GM21529 (cell line): ENCODE measurements at regions not wholly inside any gene's neighbourhood (a gene's known extent, or its start where the extent isn't known, plus 50 kb on each side); places are given as distances from the start of the nearest gene placed in this dataset.

Experiments
- ATAC-seq: cut with Tn5 transposase; IDR thresholded peaks from one replicate; pipeline ENCODE4 v1.9.1; 2021; ENCODE audit not compliant: unreplicated experiment

DNA sequence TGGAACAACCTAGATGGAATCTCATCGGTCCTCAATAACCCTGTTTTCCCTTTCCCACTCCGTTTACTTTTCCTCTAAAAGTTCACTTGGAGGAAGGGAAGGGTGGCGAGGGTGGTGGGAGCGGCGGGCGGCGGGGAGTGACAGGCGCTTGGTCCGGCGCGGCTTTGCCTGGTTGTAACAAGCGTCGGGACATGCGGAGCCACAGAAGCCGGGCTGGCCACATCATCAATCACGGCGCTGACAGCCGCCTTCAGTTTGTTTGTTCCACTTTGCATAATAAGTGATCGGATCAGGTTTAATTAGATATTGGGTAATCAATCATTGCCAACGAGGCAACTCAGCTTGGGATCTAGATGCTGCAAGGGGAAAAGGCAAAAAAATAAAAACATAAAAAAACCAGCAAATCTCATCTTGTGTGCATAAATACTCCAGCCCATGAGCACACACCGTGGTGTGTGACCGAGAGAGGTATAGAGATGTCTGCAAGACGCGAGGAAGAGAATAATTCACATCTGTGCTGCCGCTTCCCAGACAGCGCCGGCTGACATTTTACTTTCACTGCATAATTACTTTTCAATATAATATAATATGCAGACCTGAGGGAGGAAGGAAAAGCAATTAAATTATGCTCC lies 396.2 kb upstream of the IRX4 start:
- no peak for ATAC-seq

DNA sequence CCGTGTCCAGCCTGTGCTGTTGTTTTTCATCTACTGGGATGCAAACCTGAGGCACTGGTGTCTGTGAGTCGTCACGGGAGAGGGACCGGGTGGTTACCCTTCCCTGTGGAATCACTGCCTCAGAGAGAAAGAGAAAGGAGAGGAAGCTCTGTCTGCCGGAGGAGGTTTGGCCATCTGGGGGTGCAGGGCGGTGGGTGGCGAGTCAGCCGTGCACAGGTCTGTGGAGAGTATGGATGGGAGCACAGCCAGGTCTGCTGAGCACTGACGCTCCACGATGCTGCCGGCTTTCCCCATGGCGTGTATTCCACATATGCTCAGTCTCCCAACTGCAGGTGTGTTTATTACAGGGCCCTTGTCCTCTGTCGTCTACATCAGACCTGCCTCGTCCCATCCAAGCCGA lies 395.2 kb upstream of the IRX4 start:
- no peak for ATAC-seq

- ATAC-seq, result no peak
These were observed 393.4 kb upstream of the IRX4 start for GRCh38 chr5:2276101-2276500.

GRCh38 chr5:2272755-2273154 lies 390.0 kb upstream of the IRX4 start:
- ATAC-seq, result no peak

DNA sequence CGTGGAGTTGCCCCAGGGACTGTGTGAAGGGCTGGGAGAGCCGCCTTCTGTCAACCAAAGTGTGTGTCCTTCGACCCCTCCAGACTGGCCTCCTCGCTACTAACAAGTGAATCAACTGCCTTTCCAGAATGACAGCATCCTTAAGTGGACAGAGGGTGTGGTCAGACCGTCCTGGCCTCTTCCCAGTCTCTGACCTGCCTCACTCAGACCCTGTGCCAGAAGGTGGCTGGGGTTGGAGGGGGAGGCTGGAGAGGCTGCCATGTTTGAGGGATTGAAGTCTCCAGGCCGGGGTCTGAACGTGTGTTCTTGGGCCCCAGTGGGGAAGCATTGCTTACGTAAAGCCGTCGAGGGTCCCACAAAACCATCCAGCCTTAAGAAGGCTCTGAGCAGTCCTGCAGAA lies 389.3 kb upstream of the IRX4 start:
- ATAC-seq, result no peak

DNA sequence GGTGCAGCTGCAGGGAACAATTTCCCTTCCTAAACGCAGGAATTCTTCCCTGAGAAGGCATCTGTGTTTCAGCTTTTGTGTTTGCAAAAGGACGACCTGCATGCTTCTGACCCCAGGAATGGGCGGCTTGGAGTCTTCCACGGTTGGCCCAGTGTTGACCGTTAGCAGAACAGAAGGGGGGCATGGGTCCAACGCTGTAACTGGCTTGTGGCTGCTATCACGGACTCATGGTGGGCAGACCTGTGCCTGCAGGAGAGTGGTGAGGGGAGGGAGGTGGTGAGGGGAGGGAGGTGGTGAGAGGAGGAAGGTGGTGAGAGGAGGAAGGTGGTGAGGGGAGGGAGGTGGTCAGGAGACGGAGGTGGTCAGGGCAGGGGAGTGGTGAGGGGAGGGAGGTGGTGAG lies 388.6 kb upstream of the IRX4 start:
- ATAC-seq, result no peak

- ATAC-seq, result no peak
These were observed 387.7 kb upstream of the IRX4 start for GRCh38 chr5:2270467-2270866.

DNA sequence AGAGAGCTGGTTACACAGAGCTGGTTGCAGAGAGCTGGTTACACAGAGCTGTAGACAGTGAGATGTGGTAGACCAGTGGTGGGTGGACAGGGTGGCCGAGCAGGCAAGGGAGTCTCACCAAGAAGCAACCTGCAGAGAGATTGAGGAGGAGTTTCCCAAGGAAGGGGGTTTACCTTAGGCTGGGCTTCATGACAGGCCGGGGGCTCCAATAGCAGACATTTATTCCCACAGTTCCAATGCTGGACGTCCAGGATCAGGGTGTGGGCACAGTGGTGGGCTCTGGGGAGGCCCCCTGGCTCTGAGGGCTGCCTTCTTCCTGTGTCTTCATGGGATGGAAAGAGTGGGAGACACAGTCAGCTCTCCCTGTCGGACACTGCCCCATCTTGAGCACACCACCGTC lies 386.9 kb upstream of the IRX4 start:
- ATAC-seq, result no peak

- no peak for ATAC-seq
These were observed 385.3 kb upstream of the IRX4 start for GRCh38 chr5:2267991-2268390.

DNA sequence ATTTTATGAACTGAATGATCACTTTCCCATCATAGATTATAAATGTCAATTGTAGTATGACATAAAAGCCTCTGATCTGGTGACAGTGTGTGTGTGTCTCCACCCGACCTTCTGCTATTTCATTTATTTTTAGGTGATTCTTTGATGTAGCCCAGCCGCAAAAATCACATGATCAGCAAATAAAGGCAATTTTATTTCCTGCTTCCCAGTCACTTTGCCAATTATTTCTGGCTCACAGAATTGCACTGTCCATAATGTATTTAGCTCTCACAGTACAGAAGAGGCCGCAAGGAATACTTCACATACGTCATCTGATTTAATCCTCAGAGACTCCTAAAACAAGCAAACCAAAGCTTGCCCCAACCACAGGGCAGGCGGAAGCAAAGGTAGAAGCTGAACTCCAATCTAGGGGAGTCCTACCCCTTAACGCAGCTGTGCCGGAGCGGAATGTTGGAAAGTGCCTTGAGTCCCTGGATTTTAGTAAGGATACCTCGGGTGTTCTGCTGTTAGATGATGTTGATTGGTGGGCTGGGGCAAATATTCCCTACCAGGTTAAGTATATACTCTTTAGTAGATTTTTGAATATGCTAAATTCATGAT lies 384.0 kb upstream of the IRX4 start:
- ATAC-seq, result no peak

- no peak for ATAC-seq
These were observed 382.6 kb upstream of the IRX4 start for GRCh38 chr5:2265341-2265740.

DNA sequence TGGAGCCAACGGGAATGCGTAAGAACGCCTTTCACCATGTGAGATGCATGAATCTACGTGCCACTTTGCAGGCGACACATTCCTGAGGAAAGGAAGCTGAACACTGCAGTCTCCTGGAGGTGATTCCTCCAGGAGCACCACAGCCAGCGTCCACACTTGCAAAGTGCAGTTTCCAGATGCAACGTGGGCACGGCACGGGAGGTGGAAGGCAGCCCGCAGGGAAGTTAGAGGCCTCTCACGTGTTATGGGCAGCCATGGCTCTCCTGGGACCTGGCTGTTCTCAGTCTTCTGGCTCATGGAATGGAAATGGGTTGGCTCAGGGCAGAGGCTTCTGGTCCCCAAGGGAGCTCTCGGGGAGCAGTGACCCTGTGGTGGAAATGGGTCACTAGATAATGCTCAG lies 381.0 kb upstream of the IRX4 start:
- no peak for ATAC-seq

- no peak for ATAC-seq
These were observed 379.9 kb upstream of the IRX4 start for GRCh38 chr5:2262620-2263019.

GRCh38 chr5:2261004-2261703 lies 378.4 kb upstream of the IRX4 start:
- ATAC-seq, result no peak

GRCh38 chr5:2260211-2261003 lies 377.7 kb upstream of the IRX4 start:
- no peak for ATAC-seq

DNA sequence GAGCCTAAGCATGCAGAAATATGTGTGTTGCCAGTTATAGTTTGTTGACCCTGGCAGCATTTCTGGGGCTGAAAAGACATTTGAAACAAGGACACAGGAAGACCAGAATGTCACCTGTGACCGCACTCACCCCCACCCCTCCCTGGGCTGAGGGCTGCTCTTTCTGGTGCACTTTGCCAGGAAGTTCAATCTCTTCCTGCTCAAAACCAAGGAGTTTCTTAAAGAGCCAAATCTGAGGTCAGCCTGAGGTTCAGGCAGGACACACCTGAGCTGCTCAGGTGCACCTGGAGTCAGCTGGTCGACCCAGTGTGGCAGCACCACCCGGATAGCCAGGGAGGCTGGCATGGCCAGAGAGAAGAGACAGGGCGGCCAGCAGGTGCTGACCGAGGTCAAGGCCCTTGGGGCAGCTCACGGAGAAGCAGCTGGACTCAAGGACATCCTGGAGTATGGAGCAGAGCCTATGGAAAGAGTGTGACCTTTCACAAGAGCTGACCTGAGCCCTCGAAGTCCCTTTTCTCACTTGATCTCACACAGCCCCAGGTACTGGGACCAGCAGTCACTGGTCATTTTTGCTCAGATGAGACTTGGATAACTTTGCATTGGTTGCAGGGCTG lies 376.9 kb upstream of the IRX4 start:
- ATAC-seq, result no peak

- ATAC-seq, result no peak
These were observed 376.1 kb upstream of the IRX4 start for GRCh38 chr5:2258861-2259260.

- ATAC-seq, result no peak
These were observed 374.9 kb upstream of the IRX4 start for GRCh38 chr5:2257326-2258244.

GRCh38 chr5:2256691-2257280 lies 374.1 kb upstream of the IRX4 start:
- no peak for ATAC-seq
